ENCODE measurements at regions not wholly inside any gene's neighbourhood (a gene's known extent, or its start where the extent isn't known, plus 50 kb on each side); places are given as distances from the start of the nearest gene placed in this dataset.

GRCh38 chr1:118335331-118335732, 150.3 kb upstream of the SPAG17 start:
- Histone ChIP-seq H2AFZ (ENCODE audit: low read depth) (no peak overlapping the region), H3K9ac (no peak overlapping the region), H3K4me1 (ENCODE audit: control insufficient read depth in 1 of 2, insufficient read depth in 2 of 2, low read depth in 1 of 2, low read length in 1 of 2) (no peaks in the 10 kb centered on the region), H3K36me3 (replicated peaks in 1 of 2; ENCODE audit: control insufficient read depth in 1 of 2, insufficient read depth in 2 of 2, low read length in 1 of 2) (no peaks in the 10 kb centered on the region), H3K4me3 (ENCODE audit: low read depth in 2 of 2, low read length in 1 of 2) (no peak overlapping the region), H3K79me2 (ENCODE audit: insufficient read depth) (no peaks in the 10 kb centered on the region), H3K9me3 (no peaks in the 10 kb centered on the region), H3K4me2 (no peak overlapping the region), H4K20me1 (ENCODE audit: insufficient read depth) (no peaks in the 10 kb centered on the region), H3K27me3 (ENCODE audit: insufficient read depth) (no peaks in the 10 kb centered on the region), H3K27ac (ENCODE audit: low read depth in 2 of 2, low read length in 1 of 2) (no peak overlapping the region), H3F3A (replicated peaks; ENCODE audit: insufficient read depth) (no peaks in the 10 kb centered on the region), H3K9me2 (no peaks in the 10 kb centered on the region)
- WGBS (ENCODE audit: low lambda C conversion rate) = 7% methylated on average over 2 of the region's 2 CpGs
- CTCF ChIA-PET = no interaction called here
- DNase-seq = no peak
- POLR2A ChIA-PET = no interaction called here
- TF ChIP-seq SIN3A (IDR thresholded peaks at IDR 0.05; ENCODE audit: borderline replicate concordance, low read depth, low read length) = no peak
- no peak for TF ChIP-seq MAX (IDR thresholded peaks at IDR 0.05; ENCODE audit: low read depth)
- TF ChIP-seq TCF12 (IDR thresholded peaks at IDR 0.05) = no peak
- TF ChIP-seq RFX5 (IDR thresholded peaks at IDR 0.05; ENCODE audit: low read length) = no peak
- no peak for TF ChIP-seq FOXM1 (IDR thresholded peaks at IDR 0.05; ENCODE audit: low read depth)
- TF ChIP-seq PBX3 (IDR thresholded peaks at IDR 0.05) = no peak
- TF ChIP-seq SMC3 (IDR thresholded peaks at IDR 0.05; ENCODE audit: low read depth, low read length) = no peak
- TF ChIP-seq ZBTB33 (IDR thresholded peaks at IDR 0.05; ENCODE audit: borderline replicate concordance, low read depth) = no peak
- TF ChIP-seq FOXJ3 (CRISPR knock-in tag; IDR thresholded peaks at IDR 0.05) = no peak
- no peak for TF ChIP-seq RAD21 (IDR thresholded peaks at IDR 0.05; ENCODE audit: low read length)
- no peak for TF ChIP-seq GABPA (IDR thresholded peaks at IDR 0.05; ENCODE audit: low read depth)
- no peak for TF ChIP-seq CHD2 (IDR thresholded peaks at IDR 0.05; ENCODE audit: low read length, partially characterized antibody)
- no peak for TF ChIP-seq MXI1 (IDR thresholded peaks at IDR 0.05; ENCODE audit: low read depth, low read length)
- TF ChIP-seq FOSL2 (IDR thresholded peaks at IDR 0.05; ENCODE audit: borderline replicate concordance, low read depth) = no peak
- no peak for TF ChIP-seq YY1 (IDR thresholded peaks at IDR 0.05; ENCODE audit: low read depth)
- no peak for TF ChIP-seq TEAD4 (IDR thresholded peaks at IDR 0.05; ENCODE audit: borderline replicate concordance, insufficient read depth)
- no peak for TF ChIP-seq MEF2A (IDR thresholded peaks at IDR 0.05; ENCODE audit: borderline replicate concordance, low read depth)
- TF ChIP-seq POLR2AphosphoS5 (IDR thresholded peaks at IDR 0.05; ENCODE audit: low read depth, low read length) = no peak
- no peak for TF ChIP-seq USF2 (IDR thresholded peaks at IDR 0.05; ENCODE audit: borderline replicate concordance, low read depth, low read length)

Measured in SK-N-SH (cell line).